Hepatocyte (in vitro differentiated cells): ENCODE measurements at regions not wholly inside any gene's neighbourhood (a gene's known extent, or its start where the extent isn't known, plus 50 kb on each side); places are given as distances from the start of the nearest gene placed in this dataset.

Experiments
- EZH2 ChIP-seq: fragments of 200-600 bp; sonication (generic); IDR thresholded peaks from 2 replicates; pipeline ENCODE4 v1.6.1; 2016; ENCODE audit warnings: antibody characterized with exemption, mild to moderate bottlenecking, borderline replicate concordance
- EZH2phosphoT487 ChIP-seq: fragments of 200-600 bp; sonication (generic); IDR thresholded peaks from one replicate; pipeline ENCODE4 v1.6.1; 2018; ENCODE audit warnings: antibody characterized with exemption, mild to moderate bottlenecking, low read depth, moderate library complexity; ENCODE audit not compliant: unreplicated experiment, severe bottlenecking
- TF ChIP-seq, protein P1 (sequence below): fragments of 200-600 bp; sonication (generic); IDR thresholded peaks from 2 replicates; pipeline ENCODE4 v1.5.1; 2016; ENCODE audit warnings: antibody characterized with exemption, mild to moderate bottlenecking; ENCODE audit not compliant: poor library complexity

DNA sequence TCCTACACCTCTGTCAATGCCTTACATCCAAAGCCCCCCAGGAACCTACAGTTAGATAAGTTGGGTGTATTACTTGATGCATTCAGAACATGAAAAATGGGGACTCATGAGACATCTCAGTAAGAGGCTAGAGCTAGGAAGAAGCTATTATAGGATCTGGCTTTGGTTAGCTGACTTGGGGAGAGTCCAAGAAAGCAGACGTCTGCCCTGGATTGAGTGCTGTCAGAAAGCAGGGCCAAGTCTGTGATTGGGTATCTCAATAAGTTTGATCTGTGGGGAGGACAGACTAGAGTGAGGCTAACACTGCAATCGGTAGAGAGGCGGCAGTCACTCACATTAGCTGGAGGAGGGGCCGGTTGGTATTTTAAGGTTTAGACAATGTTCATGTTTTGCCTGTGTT, 79.4 kb upstream of the LRFN2 start:
- TF ChIP-seq, protein P1, sequence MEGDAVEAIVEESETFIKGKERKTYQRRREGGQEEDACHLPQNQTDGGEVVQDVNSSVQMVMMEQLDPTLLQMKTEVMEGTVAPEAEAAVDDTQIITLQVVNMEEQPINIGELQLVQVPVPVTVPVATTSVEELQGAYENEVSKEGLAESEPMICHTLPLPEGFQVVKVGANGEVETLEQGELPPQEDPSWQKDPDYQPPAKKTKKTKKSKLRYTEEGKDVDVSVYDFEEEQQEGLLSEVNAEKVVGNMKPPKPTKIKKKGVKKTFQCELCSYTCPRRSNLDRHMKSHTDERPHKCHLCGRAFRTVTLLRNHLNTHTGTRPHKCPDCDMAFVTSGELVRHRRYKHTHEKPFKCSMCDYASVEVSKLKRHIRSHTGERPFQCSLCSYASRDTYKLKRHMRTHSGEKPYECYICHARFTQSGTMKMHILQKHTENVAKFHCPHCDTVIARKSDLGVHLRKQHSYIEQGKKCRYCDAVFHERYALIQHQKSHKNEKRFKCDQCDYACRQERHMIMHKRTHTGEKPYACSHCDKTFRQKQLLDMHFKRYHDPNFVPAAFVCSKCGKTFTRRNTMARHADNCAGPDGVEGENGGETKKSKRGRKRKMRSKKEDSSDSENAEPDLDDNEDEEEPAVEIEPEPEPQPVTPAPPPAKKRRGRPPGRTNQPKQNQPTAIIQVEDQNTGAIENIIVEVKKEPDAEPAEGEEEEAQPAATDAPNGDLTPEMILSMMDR, result no peak
- TF ChIP-seq EZH2phosphoT487, result no peak
- no peak for TF ChIP-seq EZH2
